GM19438 (cell line): ENCODE measurements at regions not wholly inside any gene's neighbourhood (a gene's known extent, or its start where the extent isn't known, plus 50 kb on each side); places are given as distances from the start of the nearest gene placed in this dataset.
A peak's percentile ranks its signal among the peaks of the same experiment; 100 is the strongest.
"Not testable (repeated sequence)": the region's sequence is repeated elsewhere in the genome, so short reads cannot be mapped to it uniquely, and the experiment has no call there.

ENCODE experiments used
- ATAC-seq: cut with Tn5 transposase; IDR thresholded peaks from one replicate; pipeline ENCODE4 v1.9.1; 2021; ENCODE audit warnings: low read depth; ENCODE audit not compliant: unreplicated experiment

DNA sequence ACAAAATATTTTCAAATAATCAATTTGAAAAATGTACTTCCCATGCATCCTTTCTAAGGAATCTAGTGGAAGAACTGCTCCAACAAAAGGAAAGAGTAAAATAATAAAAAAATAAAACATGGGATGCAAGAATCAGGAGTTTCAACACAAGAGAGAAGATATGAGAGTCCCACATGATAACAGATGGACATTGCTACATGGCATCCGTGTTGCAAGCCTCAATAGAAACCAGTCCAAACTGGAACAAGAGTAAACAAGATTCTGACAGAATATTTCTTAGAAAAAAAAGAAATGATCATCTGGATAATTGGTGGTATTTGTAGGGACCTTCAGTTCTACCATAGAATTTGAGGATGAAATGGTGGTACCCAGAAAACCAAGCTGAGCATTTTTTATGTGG, 186.8 kb downstream of the FRK start:
- no peak for ATAC-seq

DNA sequence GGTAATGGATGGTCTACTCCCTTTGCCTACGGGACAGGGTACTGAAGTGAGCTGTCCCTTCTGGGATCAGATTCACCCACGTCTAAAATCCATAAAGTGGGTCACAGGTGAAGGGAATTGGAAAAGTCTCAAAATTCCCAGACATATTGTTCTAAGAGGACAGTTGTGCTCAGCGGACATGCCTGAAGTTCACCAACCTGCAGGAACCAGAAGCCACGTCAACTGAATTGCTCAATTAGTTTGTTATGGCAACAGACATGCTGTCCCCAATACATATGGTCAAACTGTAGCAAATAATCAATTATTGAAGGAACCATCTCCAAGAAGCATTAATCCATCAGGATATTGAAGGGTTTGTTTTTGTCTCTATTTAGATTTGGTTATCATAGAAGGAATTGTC, 190.2 kb downstream of the FRK start:
- ATAC-seq = no peak

DNA sequence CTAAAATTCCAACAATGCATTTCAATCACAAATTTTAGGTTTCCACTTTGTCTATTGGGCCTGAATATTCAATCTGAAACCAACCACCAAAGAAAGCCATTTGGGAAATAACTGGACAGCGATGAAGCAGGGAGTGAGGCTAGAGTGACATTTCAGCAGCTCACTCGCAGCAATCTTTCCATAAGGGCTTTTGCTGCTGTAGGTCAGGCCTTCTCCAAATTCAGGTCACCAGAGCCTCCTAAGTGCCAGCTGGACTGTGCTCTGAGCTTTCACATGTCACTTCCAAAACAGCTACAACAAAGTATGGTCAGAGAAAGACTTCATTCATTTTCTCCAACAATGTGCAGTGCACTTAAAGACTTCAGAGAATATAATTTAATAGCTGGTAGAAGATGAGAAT, 194.8 kb downstream of the FRK start:
- ATAC-seq = no peak

DNA sequence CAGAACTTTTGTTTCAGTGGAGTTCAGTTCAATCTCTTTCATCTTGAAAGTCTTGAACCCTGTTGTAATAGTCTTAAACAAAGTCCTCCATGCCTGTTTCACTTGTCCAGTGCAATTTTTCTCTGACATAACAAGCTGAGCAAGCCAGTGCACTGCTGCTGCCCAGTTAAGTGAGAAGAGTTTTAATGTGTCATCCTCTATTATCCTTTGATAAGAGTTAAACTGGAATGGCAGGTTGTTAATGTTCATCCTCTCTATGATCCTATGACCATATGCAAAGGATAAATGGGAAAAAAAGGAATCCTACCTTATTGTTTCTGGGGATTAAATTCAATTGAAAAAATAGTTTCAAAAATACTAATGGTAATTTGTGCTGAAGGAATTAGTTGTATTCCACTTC, 197.5 kb downstream of the FRK start:
- ATAC-seq = no peak

DNA sequence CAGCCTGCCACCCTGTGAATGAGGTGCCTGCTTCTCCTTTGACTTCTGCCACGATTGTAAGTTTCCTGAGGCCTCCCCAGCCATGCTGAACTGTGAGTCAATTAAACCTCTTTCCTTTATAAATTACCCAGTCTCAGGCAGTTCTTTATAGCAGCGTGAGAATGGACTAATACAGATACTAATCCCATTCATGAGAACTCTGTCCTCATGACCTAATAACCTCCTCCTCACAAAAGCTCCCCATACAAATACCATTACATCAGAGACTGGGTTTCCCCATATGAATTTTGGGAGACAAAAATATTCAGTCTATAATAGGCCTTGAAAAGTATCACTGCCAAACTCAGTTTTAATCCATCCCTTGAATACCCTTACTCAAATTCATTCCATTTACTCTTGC, 199.0 kb downstream of the FRK start:
- ATAC-seq = not testable (repeated sequence)

DNA sequence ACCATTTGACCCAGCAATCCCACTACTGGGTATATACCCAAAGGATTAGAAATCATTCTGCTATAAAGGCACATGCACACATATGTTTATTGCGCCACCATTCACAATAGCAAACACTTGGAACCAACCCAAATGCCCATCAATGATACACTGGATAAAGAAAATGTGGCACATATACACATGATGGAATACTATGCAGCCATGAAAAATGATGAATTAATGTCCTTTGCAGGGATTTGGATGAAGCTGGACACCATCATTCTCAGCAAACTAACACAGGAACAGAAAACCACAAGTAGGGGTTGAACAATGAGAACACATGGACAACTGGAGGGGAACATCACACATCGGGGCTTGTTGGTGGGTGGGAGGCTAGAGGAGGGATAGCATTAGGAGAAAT, 201.1 kb downstream of the FRK start:
- ATAC-seq = not testable (repeated sequence)

DNA sequence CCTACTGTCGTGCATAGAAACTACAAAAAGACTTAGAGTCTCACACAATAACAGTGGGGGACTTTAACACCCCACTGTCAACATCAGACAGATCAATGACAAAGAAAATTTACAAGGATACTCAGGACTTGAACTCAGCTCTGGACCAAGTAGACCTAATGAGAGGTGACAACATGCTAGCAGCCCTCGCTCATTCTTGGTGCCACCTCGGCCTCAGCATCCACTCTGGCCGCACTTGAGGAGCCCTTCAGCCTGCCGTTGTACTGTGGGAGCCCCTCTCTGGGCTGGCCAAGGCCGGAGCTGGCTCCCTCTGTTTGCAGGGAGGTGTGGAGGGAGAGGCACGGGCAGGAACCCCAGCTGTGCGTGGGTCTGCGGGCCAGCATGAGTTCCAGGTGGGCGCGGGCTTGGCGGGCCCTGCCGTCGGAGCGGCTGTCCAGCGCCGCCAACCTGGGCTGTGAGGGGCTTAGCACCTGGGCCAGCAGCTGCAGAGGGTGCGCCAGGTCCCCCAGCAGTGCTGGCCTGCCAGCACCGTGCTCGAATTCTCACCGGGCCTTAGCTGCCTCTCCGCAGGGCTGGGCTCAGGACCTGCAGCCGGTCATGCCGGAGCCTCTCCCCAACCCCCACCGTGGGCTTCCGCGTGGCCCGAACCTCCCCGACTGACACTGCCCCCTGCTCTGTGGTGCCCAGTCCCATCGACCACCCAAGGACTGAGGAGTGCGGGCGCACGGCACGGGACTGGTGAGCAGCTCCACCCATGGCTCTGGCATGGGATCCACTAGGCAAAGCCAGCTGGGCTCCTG, 205.6 kb downstream of the FRK start:
- ATAC-seq = no peak

DNA sequence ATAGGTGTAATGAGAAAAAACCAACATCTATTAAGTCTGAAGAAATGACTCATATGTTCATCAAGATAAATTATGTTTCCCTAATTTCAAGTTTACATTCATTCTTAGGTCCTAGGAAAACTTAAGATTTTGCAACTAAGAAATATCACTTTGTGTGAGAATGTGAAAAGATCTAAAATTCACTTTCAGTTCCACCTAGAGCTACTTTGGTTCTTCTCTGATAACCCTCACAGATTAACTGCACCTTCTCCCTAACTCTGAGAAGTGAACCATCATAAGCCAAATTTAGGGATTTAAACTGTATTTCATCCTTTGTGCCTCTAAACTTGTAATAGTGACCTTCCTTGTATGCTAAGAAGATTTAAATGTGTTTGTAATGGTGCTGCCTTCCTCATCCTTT, 213.0 kb downstream of the FRK start:
- ATAC-seq = no peak

DNA sequence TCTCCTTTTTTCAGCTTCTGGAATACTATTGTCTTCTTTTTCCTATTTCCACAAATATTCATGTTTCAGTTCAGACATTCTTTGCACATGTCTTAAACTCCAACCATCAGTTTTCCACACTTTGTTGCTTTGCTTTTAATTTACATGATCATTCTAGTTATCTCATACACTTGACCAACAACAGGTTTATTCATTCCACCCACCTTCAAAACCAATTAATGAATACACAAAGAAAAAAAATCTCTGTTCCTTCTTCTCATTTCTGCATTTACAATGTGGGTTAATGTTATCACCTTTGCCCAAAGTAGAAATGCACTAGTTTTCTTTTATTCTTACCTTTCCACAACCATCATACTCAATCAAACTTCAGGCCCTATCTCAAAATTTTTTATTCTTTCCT, 216.7 kb downstream of the FRK start:
- no peak for ATAC-seq

DNA sequence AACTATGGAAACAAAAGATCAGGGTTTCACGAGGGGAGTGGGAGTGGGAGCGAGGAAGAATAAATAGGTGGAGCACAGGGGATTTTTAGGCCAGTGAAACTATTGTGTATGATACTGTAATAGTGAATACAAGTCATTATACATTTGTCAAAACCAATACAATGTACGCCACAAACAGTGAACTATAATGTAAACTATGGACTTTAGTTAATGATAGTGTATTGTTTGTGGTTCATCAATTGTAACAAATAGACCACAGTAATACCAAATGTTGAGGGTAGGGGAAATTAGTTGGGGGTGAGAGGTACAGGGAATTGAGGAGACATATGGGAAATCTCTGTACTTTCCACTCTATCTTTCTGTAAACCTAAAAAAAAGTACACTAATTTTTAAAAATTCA, 218.4 kb downstream of the FRK start:
- ATAC-seq = no peak

DNA sequence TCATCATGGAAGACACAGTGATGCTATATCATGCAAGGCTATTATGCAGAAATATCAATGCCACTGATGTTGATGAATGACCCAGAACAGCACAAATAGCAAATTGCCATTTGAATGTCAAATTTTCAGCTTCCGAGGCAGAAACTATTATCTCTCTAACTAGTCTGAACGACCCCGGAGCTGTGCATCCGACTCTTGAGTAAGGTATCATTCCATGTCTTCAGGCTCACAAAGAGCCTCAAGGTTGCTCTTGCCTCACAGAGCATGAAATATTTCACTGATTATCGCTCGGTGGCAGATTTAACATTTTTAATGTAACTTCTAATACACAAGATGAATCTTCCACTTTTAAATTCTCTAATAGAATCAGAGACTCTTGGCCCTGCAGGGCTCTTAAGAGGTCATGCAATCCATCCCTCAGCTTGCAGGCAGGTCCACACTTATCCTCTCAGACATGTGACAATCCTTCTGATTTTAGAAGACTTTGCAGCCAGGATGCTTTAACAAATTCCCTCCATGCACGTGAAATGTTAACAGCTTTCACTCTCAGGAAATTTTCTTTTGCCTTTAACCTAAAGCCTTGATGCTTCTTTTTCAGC, 221.0 kb downstream of the FRK start:
- no peak for ATAC-seq

DNA sequence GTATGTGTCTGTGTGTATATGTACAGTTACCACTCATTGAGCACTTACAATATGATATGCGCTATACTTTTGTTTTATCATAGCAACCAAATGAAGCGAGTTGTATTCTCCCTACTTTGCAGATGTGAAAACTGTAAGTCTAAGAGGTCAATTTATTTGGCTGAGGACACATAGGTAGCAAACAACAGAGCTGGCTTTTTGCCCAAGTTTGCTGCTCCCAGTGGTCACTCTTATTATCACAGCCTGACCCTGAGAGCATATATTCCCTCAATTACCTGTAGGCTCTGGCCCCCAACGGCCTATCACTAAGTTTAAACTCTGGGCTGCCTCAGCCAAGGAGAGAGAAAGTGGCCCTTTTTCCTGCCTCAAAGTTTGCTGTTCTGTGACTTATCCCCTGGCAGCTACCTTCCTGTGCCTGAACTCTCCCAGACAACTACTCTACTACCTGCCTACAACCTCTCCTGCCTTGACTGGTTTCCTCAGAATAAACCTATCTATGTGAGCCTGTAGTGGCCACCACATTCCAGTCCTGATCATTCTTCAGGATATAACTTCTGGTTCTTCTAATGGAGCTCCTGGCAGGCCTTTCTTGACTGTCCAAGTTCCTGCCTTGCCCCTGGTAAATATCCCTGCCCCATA, 221.8 kb downstream of the FRK start:
- ATAC-seq = peak; percentile 97

DNA sequence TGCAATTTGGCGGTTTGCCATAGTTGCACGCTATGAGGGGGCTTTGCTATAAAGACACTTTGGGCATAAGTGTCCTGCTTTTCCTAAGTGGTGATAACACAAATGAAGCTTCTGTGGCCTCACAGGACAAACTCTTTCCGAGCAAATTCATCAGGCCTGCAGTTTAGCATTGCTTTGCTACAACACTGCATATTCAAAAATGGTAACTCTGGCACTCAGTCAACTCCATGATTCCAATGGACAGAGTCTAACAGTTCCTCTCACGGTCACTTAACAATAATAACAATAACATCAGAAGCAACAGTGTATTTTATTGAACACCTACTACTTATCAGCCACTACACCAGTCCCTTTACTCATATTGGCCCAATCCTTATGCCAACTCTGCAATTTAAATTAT, 222.5 kb downstream of the FRK start:
- no peak for ATAC-seq

DNA sequence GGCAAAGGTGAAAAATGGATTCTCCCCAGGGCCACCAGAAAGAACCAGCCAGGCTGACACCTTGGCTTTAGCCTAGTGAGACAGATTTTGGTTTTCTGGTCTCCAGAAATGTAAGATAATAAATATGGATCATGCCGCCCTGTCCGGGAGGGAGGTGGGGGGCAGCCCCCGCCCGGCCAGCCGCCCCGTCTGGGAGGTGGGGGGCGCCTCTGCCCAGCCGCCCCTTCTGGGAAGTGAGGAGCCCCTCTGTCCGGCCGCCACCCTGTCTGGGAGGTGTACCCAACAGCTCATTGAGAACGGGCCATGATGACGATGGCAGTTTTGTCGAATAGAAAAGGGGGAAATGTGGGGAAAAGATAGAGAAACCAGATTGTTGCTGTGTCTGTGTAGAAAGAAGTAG, 224.3 kb downstream of the FRK start:
- not testable (repeated sequence) for ATAC-seq

DNA sequence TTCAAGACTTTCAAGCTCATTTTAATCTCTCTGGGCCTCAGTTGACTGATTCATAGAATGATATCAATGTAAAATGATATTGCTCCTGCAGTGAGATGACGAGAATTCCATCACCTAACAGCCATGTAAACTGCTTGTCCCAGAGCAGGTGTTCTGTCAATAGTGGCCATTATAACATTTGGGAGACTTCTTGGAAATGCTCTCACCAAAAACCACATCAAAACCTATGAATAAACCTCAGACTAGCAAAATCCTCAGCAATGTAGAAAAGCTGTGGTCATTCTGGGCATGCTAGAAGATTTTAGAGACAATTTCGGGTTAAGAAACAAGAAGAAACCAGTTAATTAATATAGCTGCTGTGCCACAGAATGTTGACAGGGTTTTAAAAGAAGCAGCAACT, 225.4 kb downstream of the FRK start:
- ATAC-seq = no peak

DNA sequence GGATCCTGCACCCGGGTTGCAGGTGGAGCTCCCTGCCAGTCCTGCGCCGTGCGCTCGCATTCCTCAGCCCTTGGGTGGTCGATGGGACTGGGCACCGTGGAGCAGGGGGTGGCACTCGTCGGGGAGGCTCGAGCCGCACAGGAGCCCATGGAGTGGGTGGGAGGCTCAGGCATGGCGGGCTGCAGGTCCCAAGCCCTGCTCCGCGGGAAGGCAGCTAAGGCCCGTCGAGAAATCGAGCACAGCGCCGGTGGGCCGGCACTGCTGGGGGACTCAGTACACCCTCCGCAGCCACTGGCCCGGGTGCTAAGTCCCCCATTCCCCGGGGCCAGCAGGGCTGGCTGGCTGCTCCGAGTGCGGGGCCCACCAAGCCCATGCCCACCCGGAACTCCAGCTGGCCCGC, 226.1 kb downstream of the FRK start:
- not testable (repeated sequence) for ATAC-seq

DNA sequence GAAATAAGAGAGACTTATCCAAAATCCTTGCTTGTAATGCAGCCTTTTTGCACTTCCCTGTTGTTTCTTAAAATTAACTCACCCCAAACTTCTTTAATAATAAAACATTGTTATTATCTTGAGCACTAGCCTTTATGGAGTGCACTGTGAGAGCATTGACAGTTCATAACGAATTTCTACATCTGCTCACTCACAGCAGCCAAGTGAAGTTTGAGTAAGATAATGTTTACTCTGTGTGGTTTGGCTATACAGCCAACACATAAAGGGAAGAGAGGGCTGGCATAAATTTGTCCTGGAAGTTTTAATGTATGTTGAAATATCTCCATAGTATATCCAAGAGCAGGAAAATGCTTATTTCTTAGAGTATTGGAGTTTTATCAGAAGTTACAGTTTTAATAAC, 227.9 kb downstream of the FRK start:
- no peak for ATAC-seq

DNA sequence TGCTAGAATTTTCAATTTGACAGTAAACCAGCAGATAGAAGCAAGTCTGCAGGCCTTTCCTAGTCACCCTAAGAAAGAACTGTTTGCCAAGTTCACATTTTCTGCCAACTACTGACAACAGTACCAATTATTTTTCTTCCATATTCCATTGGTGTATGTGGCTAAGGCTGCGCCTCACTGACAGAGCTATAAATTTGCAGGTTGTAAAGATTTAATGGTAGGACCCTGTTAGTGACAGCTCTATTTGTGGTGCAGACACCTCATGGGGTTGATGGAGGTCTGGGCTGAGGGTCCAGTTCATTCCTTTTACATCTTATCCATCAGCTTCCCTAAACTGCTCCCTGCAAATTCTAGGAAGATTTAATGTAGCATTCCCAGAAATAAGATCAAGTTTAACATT, 228.5 kb downstream of the FRK start:
- no peak for ATAC-seq

DNA sequence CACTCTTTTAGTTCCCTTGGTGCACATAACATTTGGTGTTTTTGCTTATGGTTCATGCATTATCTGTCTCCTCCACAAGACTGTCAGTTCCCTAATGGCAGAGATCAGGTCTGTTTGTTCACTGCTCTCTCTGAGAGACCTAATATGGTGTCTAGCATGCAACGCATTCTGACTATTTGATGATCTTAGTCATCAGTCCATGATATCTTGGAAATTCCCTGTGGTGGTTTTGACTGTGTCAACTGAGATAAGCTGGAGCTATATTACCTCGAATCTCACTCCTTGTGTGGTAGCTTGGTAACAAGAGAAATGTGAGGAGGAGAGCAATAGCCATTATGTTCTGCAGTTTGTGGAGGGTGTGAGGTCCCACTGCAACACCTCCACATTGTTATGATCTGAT, 229.8 kb downstream of the FRK start:
- ATAC-seq = no peak

DNA sequence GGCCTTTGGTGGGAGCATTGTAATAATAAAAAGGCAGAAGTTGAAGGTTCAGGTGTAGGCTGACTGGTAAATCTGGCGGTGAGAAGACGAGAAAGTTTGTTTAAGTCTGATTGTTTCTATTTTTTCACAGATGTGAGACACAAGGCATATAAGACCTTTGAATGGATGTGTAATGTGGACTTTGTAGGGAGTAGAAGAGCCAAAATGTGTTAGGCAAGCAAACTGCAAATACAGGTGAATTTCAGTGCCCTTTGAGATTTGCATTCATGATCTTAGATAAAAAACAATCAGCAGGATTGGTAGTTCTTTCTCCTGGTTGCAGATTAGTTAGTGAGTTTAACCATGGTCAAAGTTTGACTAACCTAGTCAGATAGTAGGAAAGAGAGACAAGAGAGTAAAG, 238.9 kb downstream of the FRK start:
- ATAC-seq = no peak

DNA sequence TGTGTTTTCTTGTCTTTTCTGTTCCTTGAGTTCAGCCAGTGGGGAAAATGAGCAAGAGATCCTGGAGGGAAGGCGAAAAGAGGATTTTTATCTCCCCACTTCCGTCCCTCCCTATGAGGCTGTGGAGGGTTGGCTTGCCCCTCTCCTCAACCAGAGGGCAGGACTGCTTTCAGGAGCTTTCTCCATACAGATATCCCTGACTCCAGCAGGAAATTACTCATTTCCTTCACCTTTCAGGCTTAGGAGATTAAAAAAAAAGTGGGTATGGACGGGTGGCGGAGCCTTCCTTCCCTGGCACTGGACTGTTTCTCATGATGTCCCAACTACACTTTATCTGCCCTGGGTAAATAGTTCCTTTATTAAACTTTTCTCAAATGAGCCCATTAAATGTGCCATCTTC, 241.2 kb downstream of the FRK start:
- ATAC-seq = no peak

DNA sequence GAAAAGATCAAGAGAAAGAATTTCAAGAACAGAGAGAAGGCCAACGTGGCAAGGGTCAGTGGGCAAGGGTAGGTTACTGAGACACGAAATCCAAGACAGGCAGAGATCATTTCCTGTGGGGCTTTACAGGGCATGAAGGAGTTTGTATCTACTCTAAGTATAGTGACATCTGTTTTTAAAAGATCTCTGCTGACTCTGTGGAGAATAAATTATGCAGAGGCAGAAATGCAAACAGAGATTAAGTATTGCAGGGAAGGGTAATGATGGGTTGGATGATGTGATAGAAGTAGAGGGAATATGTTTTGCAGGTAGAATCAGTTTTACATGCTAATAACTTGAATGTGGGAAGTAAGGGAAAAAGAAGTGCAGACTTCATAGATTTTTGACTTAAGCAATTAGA, 243.5 kb downstream of the FRK start:
- ATAC-seq = no peak
